ENCODE measurements at regions not wholly inside any gene's neighbourhood (a gene's known extent, or its start where the extent isn't known, plus 50 kb on each side); places are given as distances from the start of the nearest gene placed in this dataset.

DNA sequence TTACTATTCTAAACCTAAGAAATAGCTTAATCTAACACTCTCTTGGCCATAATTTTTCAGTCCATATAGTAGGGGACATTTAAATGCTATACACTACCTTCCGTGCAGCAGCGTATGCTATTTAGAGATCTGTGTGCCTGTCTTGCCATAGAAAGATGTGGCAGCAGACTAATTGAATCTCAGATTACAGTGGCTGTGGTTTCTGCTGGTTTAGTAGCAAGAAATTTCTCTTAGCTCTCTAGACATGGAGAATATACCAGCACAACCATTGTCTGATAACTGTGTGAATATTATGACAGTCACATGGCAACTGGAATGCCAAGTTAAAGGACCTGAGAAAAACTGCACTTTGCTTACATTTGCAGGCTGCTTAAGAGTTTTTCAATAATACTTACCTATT lies 672.4 kb upstream of the MIR17HG start:
- intact Hi-C loops (cut with micrococcal nuclease): no loop called here

GRCh38 chr13:90680826-90681225 lies 666.7 kb upstream of the MIR17HG start:
- intact Hi-C loops (cut with micrococcal nuclease): no loop called here

DNA sequence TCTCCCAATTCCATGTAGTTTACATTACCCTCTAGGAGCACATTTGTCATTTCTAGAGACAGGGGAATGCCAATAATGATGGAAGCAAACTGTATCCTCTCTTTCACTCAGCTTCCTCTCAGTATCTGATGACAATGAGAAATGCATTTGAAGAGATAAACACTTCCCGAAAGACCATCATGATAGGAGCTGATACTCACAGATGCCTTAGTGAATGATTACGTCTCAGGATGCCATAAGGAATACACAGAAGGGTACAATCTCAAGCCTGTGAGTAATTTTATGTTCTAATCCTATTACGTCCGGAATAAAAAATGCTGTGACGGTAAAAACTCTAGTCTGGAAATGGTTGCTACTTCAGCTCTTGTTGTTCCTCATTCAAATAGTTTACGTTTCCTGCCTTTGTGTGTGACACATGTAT lies 663.8 kb upstream of the MIR17HG start:
- intact Hi-C loops (cut with micrococcal nuclease): no loop called here

GRCh38 chr13:90686442-90686841 lies 661.0 kb upstream of the MIR17HG start:
- intact Hi-C loops (cut with micrococcal nuclease): no loop called here

- intact Hi-C loops (cut with micrococcal nuclease): no loop called here
Observed at GRCh38 chr13:90689111-90689510, 658.4 kb upstream of the MIR17HG start.

- intact Hi-C loops (cut with micrococcal nuclease): no loop called here
Observed at GRCh38 chr13:90690458-90691080, 656.9 kb upstream of the MIR17HG start.

- intact Hi-C loops (cut with micrococcal nuclease): no loop called here
Observed at GRCh38 chr13:90696254-90696653, 651.2 kb upstream of the MIR17HG start.

GRCh38 chr13:90696656-90697055 lies 650.8 kb upstream of the MIR17HG start:
- intact Hi-C loops (cut with micrococcal nuclease): no loop called here

DNA sequence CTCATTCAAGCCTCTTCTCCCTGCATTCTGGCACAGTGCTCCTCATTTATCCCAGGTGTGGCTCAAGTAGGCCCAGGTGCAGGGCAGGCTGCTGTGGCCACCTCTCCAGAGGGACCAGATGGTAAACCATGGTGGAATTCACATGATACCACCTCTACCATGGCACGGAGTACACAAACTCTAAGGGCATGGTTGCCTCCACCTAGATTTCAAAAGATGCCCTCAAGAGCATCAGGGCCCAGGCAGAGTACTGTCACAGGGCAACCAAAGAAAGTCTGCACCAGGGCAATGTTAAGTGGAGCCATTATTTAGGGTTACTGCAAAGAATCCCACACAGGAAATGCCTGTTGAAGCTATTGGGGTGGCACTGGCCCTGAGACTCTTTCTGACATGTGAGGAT lies 647.1 kb upstream of the MIR17HG start:
- intact Hi-C loops (cut with micrococcal nuclease): no loop called here

GRCh38 chr13:90701264-90701663 lies 646.2 kb upstream of the MIR17HG start:
- intact Hi-C loops (cut with micrococcal nuclease): no loop called here

- intact Hi-C loops (cut with micrococcal nuclease): no loop called here
Observed at GRCh38 chr13:90702050-90702449, 645.4 kb upstream of the MIR17HG start.

GRCh38 chr13:90706631-90707030 lies 640.9 kb upstream of the MIR17HG start:
- intact Hi-C loops (cut with micrococcal nuclease): no loop called here

DNA sequence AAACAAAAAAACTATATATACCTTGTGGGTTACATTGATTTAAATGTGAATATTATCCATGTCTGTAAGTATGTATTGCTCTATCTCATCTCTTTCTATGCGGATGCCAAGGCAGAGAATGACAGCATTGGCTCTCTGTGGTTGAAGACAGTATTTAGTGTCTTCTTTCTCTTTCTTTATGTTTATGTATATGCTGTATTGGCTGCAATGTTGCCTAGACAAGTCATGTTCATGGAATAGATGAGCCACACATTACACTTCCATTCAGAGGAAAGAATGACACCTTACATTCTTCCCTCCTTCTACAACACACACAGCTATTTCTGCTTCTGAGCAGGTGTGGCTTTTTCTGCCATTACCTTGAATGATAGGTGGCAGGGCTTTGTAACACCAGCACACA lies 639.4 kb upstream of the MIR17HG start:
- intact Hi-C loops (cut with micrococcal nuclease): no loop called here

DNA sequence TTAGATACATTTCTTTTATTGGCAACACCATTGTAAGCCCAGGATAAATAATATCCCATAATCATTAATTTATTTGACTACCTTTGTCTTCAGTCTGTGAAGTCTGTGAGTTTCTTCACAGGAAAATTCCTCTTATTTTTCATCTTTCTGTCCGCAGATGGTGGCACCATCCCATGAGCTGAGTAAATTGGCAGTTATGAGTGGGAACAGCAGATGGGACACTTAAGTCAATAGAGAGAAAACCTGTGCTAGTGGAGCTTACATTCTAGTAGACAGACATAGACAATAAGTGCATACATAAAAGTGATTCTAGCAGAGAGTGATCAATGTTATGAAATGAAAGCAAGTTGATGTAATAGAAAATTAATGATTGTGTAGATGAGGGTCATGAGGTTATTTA lies 638.2 kb upstream of the MIR17HG start:
- intact Hi-C loops (cut with micrococcal nuclease): no loop called here

DNA sequence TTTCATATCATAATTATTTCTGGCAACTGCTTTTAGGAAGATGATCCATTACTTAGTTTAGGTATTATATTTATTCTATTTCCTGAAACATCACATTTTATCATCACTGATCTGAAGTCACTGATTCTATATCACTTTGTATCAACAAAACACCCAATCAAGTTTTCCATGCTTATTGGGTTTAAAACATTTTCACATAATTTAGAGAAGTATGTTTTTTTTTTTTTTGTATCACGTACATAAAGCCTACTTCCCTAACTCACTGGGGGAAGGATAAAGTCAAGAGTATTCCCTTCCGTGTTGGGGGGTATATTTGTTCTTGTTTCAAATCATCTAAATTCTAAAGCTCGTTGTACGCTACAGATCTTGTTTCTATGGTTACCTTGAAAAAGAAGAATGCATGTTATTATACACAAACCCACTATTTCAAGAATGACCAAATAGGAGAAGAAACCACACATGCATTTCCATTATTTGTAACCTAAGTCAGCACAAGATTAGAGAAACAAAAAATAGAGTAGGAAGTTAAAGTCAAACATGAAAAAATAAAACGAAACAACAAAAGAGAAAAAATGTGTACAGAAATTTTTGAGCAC lies 637.2 kb upstream of the MIR17HG start:
- intact Hi-C loops (cut with micrococcal nuclease): no loop called here

GRCh38 chr13:90713441-90714133 lies 633.9 kb upstream of the MIR17HG start:
- intact Hi-C loops (cut with micrococcal nuclease): no loop called here

DNA sequence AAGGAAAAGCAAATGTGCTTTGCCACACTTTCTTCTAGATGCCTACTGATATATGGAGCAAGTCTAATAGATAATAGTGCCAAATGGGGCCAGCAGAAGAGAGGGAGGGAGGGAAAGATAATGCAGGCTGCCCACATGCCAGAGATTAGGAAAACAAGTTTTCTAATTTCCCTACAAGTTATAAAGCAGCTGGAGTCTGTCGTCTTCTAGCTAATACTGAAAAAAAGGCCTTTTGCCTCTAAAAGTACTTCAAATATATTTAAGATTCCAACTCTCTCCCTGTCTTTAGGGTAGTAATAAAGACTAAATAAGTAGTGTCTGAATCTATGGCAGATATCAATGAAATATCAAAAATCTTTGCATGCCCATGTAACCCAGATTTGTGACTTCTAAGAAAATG lies 632.0 kb upstream of the MIR17HG start:
- intact Hi-C loops (cut with micrococcal nuclease): no loop called here

DNA sequence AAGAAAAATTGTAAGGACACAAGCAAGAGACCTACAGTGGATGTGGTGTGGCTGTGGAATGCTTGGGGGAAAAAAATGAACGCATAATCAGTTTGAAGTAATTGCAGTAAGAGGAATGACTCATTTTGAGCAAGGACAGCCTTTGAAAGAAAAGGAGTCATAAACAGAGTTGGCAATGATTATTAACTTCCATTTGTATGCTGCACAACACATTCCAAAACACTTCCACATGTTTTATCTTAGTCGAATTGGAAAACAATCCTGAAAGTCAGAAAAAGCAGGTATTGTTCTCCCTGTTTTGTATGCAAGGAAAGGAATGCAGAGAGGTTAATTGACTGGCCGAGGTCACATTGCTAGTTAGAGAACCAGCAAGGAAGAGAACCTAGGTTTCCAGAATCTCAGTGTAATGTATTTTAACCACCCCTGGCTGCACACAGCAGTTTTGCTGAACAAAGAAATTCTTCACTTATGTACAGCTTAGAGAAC lies 630.0 kb upstream of the MIR17HG start:
- intact Hi-C loops (cut with micrococcal nuclease): no loop called here

GRCh38 chr13:90719461-90719860 lies 628.0 kb upstream of the MIR17HG start:
- intact Hi-C loops (cut with micrococcal nuclease): no loop called here

GRCh38 chr13:90721937-90722336 lies 625.5 kb upstream of the MIR17HG start:
- intact Hi-C loops (cut with micrococcal nuclease): no loop called here

GRCh38 chr13:90723381-90723780 lies 624.1 kb upstream of the MIR17HG start:
- intact Hi-C loops (cut with micrococcal nuclease): no loop called here

- intact Hi-C loops (cut with micrococcal nuclease): no loop called here
Observed at GRCh38 chr13:90726375-90726774, 621.1 kb upstream of the MIR17HG start.

DNA sequence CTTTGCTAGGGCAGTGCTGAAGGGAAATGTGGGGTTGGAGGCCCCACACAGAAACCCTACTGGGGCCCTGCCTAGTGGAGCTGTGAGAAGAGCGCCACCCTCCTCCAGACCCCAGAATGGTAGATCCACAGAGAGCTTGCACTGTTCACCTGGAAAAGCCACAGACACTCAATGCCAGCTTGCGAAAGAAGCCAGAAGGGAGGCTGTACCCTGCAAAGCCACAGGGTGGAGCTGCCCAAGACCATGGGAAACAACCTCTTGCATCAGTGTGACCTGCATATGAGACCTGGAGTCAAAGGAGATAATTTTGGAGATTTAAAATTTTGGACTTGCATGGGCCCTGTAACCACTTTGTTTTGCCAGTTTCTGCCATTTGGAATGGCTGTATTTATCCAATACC lies 615.4 kb upstream of the MIR17HG start:
- intact Hi-C loops (cut with micrococcal nuclease): no loop called here
